ENCODE measurements at regions not wholly inside any gene's neighbourhood (a gene's known extent, or its start where the extent isn't known, plus 50 kb on each side); places are given as distances from the start of the nearest gene placed in this dataset.

DNA sequence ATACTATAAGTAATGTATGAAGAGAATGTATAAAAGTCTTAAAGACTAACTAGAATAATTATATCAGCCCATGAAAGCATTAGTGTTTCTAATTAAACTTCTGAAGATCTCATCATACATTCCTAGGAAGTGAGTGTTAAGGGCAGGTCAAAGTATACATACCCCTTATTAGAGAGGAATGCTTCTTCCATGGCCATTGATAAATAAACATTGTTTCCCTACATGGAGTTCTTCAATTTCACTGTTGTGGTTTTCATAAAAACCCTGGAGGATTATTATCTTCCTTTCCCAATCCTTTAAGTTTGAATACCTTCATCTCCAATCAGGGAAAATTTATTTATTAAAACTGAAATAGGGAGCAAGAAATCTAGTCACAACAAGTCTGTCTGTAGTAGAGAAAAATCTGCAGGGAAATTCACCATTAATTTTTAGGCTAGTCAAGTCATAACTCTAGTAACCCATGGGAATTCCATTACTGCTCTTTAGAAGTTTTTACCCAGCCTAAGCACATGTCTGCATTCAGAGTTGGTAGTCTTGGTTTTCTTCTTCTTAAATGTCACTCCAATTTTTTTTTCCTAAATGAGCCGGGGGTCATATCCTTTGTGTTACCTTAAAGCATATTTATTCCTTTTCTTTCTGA is 147.0 kb downstream of the TNFSF18 start:
- H3K27me3 ChIP-seq = no peaks in the 10 kb centered on the region
- H3K9me3 ChIP-seq = no peaks in the 10 kb centered on the region
- H3K27ac ChIP-seq = no peak overlapping the region
- DNase-seq (ENCODE audit: low spot score in 2 of 2) = no peak
- intact Hi-C loops (cut with DNase I; ENCODE audit: low total_unique reads) = no loop called here
- H3K4me1 ChIP-seq = no peaks in the 10 kb centered on the region
- TF ChIP-seq POLR2A (IDR thresholded peaks at IDR 0.05) (no peak), CTCF (IDR thresholded peaks at IDR 0.05) (no peak), POLR2AphosphoS5 (IDR thresholded peaks at IDR 0.05) (no peak)
- H3K4me3 ChIP-seq = no peak overlapping the region
- no peaks in the 10 kb centered on the region for H3K36me3 ChIP-seq

GRCh38 chr1:172905452-172905851 is 145.3 kb downstream of the TNFSF18 start:
- Histone ChIP-seq H3K27me3 (no peaks in the 10 kb centered on the region), H3K4me1 (no peaks in the 10 kb centered on the region), H3K27ac (no peak overlapping the region), H3K4me3 (no peak overlapping the region), H3K9me3 (no peaks in the 10 kb centered on the region), H3K36me3 (no peaks in the 10 kb centered on the region)
- no peak for TF ChIP-seq POLR2AphosphoS5 (IDR thresholded peaks at IDR 0.05)
- no peak for TF ChIP-seq POLR2A (IDR thresholded peaks at IDR 0.05)
- TF ChIP-seq CTCF (IDR thresholded peaks at IDR 0.05) = no peak
- no peak for DNase-seq (ENCODE audit: low spot score in 2 of 2)
- intact Hi-C loops (cut with DNase I; ENCODE audit: low total_unique reads) = no loop called here

DNA sequence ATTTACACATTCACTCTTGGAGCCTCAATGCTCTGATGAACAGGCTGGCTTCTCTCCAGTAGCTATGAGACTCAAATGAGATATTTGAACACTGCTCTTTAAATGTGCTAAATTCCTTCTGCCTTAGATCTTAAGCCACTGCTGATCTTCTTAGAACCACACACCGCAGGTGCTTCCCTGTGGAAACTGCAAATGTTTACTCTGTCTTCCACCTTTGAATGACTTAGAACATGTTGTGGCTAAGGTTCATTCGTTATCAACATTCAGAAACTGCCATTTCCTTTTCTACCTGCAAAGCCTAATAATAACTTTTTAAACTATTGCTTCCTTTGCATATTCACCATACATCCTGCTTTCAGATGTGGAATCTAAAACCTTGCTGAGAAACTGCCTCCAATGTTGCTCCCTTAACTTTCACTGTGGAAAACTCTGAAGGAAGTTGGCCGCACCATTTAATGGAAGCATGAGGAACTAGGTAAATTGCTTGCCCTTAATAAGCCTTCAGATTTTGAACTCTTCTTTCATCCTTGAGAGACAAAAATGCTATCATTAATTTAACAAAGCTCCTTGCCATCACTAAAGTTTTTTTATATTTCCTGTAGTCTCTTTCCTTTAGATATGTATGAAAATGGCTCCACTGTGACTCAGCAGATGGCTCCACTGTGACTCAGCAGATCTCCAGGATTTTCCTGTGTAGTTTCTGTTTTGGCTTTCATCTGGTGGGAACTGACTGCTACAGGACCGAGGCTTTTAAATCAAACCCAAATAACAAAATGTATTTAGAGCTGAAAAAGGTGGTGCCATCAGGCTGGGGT is 143.8 kb downstream of the TNFSF18 start:
- no peaks in the 10 kb centered on the region for H3K27me3 ChIP-seq
- no peak for TF ChIP-seq POLR2AphosphoS5 (IDR thresholded peaks at IDR 0.05)
- no peak for TF ChIP-seq POLR2A (IDR thresholded peaks at IDR 0.05)
- TF ChIP-seq CTCF (IDR thresholded peaks at IDR 0.05) = no peak
- no peak overlapping the region for H3K4me3 ChIP-seq
- H3K4me1 ChIP-seq = no peaks in the 10 kb centered on the region
- no peak for DNase-seq (ENCODE audit: low spot score in 2 of 2)
- H3K36me3 ChIP-seq = no peaks in the 10 kb centered on the region
- H3K9me3 ChIP-seq = no peaks in the 10 kb centered on the region
- no peak overlapping the region for H3K27ac ChIP-seq
- intact Hi-C loops (cut with DNase I; ENCODE audit: low total_unique reads) = no loop called here

DNA sequence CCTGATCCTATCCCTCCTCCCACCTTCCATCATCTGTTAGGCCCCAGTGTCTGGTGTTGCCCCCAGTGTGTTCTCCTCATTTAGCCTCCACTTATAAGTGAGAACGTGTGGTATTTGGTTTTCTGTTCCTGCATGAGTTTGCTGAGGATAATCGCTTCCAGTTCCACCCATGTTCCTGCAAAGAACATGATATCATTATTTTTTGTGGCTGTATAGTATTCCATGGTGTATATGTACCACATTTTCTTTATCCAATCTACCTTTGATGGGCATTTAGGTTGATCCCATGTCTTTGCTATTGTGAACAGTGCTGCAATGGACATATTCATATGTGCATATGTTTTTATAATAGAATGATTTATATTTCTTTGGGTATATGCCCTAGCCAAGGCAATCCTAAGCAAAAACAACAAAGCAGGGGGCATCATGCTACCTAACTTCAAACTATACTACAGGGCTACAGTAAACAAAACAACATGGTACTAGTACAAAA is 142.9 kb downstream of the TNFSF18 start:
- H3K4me1 ChIP-seq = no peaks in the 10 kb centered on the region
- no peak overlapping the region for H3K4me3 ChIP-seq
- no peaks in the 10 kb centered on the region for H3K36me3 ChIP-seq
- no peak for DNase-seq (ENCODE audit: low spot score in 2 of 2)
- intact Hi-C loops (cut with DNase I; ENCODE audit: low total_unique reads) = no loop called here
- no peak overlapping the region for H3K27ac ChIP-seq
- H3K27me3 ChIP-seq = no peaks in the 10 kb centered on the region
- no peak for TF ChIP-seq POLR2AphosphoS5 (IDR thresholded peaks at IDR 0.05)
- TF ChIP-seq CTCF (IDR thresholded peaks at IDR 0.05) = no peak
- TF ChIP-seq POLR2A (IDR thresholded peaks at IDR 0.05) = no peak
- peaks cover 4 to 5% of the 10 kb centered on the region in 2 donors for H3K9me3 ChIP-seq

All from breast epithelium (tissue), 4 donors.